Heart left ventricle (tissue), 16 donors: ENCODE measurements at regions not wholly inside any gene's neighbourhood (a gene's known extent, or its start where the extent isn't known, plus 50 kb on each side); places are given as distances from the start of the nearest gene placed in this dataset.

Source experiments
- ATAC-seq, 4 donors: fragments of 200-7000 bp; cut with Tn5 transposase; one replicate each; pipeline ENCODE4 v1.9.1; 2020 to 2022; ENCODE audit warnings: moderate library complexity in 4 of 4, mild to moderate bottlenecking in 3 of 4, moderate number of reproducible peaks in 1 of 4
- DNase-seq, 5 donors: peaks; one replicate each; pipeline ENCODE4 v3.0.0-alpha.2; 2020
- H3K27ac ChIP-seq, 12 donors: fragments of 200-600 bp; sonication (generic) in 4 of 12; one replicate each; pipeline versions ENCODE4 v1.5.0 to v1.8.0; 2016 to 2022; ENCODE audit warnings: mild to moderate bottlenecking in 2 of 12
- H3K27me3 ChIP-seq, 9 donors: fragments of 200-600 bp; sonication (generic) in 2 of 9; one replicate each; pipeline versions ENCODE4 v1.5.1 to v1.8.0; 2016 to 2022; ENCODE audit warnings: mild to moderate bottlenecking in 3 of 9
- H3K36me3 ChIP-seq, 9 donors: fragments of 200-600 bp; sonication (generic) in 2 of 9; one replicate each; pipeline versions ENCODE4 v1.5.0 to v1.8.0; 2018 to 2022; ENCODE audit warnings: mild to moderate bottlenecking in 2 of 9
- H3K4me1 ChIP-seq, 12 donors: fragments of 200-600 bp; sonication (generic) in 4 of 12; one replicate each; pipeline versions ENCODE4 v1.5.0 to v1.8.0; 2016 to 2022; ENCODE audit warnings: mild to moderate bottlenecking in 3 of 12
- H3K4me3 ChIP-seq, 12 donors: fragments of 200-600 bp; sonication (generic) in 4 of 12; one replicate each; pipeline versions ENCODE4 v1.5.0 to v1.8.0; 2017 to 2022; ENCODE audit warnings: mild to moderate bottlenecking in 9 of 12, moderate library complexity in 4 of 12
- H3K9me3 ChIP-seq, 12 donors: fragments of 200-600 bp; sonication (generic) in 4 of 12; one replicate each; pipeline versions ENCODE4 v1.5.0 to v1.8.0; 2016 to 2022; ENCODE audit warnings: mild to moderate bottlenecking in 1 of 12
- POLR2A ChIP-seq, 2 donors: fragments of 450-650 bp; IDR thresholded peaks; one replicate each; pipeline ENCODE4 v1.6.1; 2017; ENCODE audit warnings: antibody characterized with exemption in 2 of 2, mild to moderate bottlenecking in 2 of 2, moderate library complexity in 2 of 2
- WGBS, 4 donors: extraction: QIAGEN DNeasy Blood & Tissue Kit in 2 of 4; methylation state at CpG; one replicate each; pipeline versions ENCODE4 v1.1.5 to v1.1.7; 2013 to 2018; 5-methylcytosine and 5-hydroxymethylcytosine counted together
- intact Hi-C, 10 donors: fragments of 100-400 bp; cut with DNase I; formaldehyde crosslinking; loops; one replicate each; pipeline versions ENCODE4 v1.11.1 to v1.14.2; 2022
- TF ChIP-seq, protein P1 (sequence below), 12 donors: fragments of 200-600 bp; sonication (generic) in 4 of 12; IDR thresholded peaks; one replicate each; pipeline versions ENCODE4 v1.5.0 to v1.8.0; 2018 to 2022; ENCODE audit warnings: antibody characterized with exemption in 12 of 12, mild to moderate bottlenecking in 5 of 12
- donor health status: ischemic (EF 13 %, LVEDD 7.1; RV severe dilation, severe dysfunction).
- donor health status: healthy with polysubstance abuse.
- donor health status: DM: no; HTN: yes; CAD: no.
- donor health status: DM: no; HTN: no; CAD: no.
- donor health status: ischemic (EF 25% LVEDD 6.9; RV normal size, moderate dysfunction).
- donor health status: ischemic (EF 25% LVEDD 5.7; RV mildly dilated, moderate dysfunction).
- donor health status: healthy.
- donor health status: DM: yes; HTN: yes; CAD: no.
- donor health status: ischemic (EF 35%, LVEDD 5.7; RV mildly dilated, moderate dysfunction).
- donor health status: nonischemic (EF 11% LVEDD 7.7; RV severe dilation, severe dysfunction).
- donor health status: DM: yes; HTN: yes; CAD: no.
- donor health status: PGD.
- donor health status: ischemic (EF 29% LVEDD 5.4; RV normal size, mild dysfunction).
- donor health status: nonischemic (EF 23%, LVEDD 6.1; RV moderate dilation, normal function).

DNA sequence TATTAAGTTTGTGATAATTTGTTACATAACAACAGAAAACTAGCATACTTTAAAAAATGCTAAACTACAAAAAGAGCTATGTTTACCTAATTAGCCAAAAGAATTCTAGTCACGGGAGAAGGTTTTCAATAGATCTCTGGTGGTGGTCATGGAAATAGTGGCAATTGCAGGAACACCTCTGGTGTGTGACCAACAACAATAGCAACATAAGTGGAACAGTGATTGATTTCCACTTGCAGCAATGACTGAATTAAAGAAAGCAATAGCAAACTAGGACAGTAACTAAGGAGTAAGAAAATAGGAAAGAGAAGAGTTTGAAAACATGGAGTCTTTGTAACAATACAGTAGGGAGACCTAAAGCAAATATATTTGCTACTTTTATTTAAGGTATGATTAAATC lies 171.3 kb upstream of the ADGRL4 start:
- DNase-seq (no peak), ATAC-seq (no peak)
- no peaks in the 10 kb centered on the region for H3K4me1 ChIP-seq
- H3K9me3 ChIP-seq, result peaks cover 0 to 9% (median 0%) of the 10 kb centered on the region in 12 donors
- TF ChIP-seq, protein P1, sequence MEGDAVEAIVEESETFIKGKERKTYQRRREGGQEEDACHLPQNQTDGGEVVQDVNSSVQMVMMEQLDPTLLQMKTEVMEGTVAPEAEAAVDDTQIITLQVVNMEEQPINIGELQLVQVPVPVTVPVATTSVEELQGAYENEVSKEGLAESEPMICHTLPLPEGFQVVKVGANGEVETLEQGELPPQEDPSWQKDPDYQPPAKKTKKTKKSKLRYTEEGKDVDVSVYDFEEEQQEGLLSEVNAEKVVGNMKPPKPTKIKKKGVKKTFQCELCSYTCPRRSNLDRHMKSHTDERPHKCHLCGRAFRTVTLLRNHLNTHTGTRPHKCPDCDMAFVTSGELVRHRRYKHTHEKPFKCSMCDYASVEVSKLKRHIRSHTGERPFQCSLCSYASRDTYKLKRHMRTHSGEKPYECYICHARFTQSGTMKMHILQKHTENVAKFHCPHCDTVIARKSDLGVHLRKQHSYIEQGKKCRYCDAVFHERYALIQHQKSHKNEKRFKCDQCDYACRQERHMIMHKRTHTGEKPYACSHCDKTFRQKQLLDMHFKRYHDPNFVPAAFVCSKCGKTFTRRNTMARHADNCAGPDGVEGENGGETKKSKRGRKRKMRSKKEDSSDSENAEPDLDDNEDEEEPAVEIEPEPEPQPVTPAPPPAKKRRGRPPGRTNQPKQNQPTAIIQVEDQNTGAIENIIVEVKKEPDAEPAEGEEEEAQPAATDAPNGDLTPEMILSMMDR (IDR thresholded peaks at IDR 0.05), result no peak
- TF ChIP-seq POLR2A (IDR thresholded peaks at IDR 0.05), result no peak
- H3K4me3 ChIP-seq, result no peak overlapping the region
- H3K27ac ChIP-seq, result no peak overlapping the region
- WGBS, 4 donors, result 84 to 93% (median 86%) methylated on average over 1 of the region's 1 CpG
- no peaks in the 10 kb centered on the region for H3K27me3 ChIP-seq
- intact Hi-C loops, result no loop called here
- H3K36me3 ChIP-seq, result no peaks in the 10 kb centered on the region

DNA sequence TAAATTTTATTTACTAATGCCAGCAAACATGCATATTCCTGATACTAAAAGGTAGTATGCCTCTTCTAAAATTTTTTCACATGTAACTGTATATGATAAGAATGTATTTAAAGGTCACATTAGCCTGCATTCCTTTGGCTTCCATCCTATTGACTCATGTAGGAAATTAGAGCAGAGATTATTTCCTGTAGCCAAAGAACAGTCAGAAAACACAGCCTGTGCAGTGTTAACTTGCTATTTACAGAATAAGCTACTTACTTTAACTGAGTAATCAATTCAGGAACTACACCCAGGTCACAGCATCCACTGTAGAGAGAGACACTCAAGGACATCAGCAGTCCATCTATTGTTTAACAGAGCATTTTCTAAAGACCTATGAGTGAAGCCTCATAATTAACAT lies 154.5 kb upstream of the ADGRL4 start:
- Histone ChIP-seq H3K27ac (no peak overlapping the region), H3K9me3 (peaks cover 0 to 11% (median 0%) of the 10 kb centered on the region in 12 donors), H3K36me3 (no peaks in the 10 kb centered on the region), H3K4me1 (peaks cover 0 to 2% (median 0%) of the 10 kb centered on the region in 12 donors), H3K27me3 (no peaks in the 10 kb centered on the region), H3K4me3 (no peak overlapping the region)
- ATAC-seq (peak in 1 of 4 donors; percentile 41), DNase-seq (no peak)
- intact Hi-C loops, result no loop called here
- TF ChIP-seq, protein P1 (IDR thresholded peaks at IDR 0.05), result no peak
- no peak for TF ChIP-seq POLR2A (IDR thresholded peaks at IDR 0.05)

DNA sequence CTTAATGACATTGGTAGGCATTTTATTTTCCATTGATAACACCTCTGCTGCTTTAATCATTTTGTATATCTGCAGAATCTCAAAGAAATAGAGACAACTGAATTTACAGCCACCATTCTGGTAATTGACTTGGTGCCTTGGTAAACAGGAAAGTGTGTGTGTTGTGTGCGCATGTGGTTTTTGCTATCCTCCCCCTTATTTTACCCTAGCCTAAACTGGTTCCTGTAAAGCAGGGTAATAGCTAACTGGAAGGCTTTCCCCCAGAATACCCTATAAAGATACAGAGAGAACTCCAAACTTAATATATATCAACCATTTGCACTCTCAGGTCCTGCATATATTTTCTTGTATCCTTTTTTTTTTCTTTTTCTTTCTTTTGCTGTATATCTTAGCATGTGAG lies 149.5 kb upstream of the ADGRL4 start:
- peaks cover 0 to 11% (median 0%) of the 10 kb centered on the region in 12 donors for H3K9me3 ChIP-seq
- no peak for ATAC-seq
- no peak overlapping the region for H3K27ac ChIP-seq
- intact Hi-C loops, result no loop called here
- TF ChIP-seq POLR2A (IDR thresholded peaks at IDR 0.05), result no peak
- TF ChIP-seq, protein P1 (IDR thresholded peaks at IDR 0.05), result no peak
- WGBS, 4 donors, result 81 to 93% (median 82%) methylated on average over 1 of the region's 1 CpG
- DNase-seq, result no peak
- no peaks in the 10 kb centered on the region for H3K4me1 ChIP-seq
- H3K36me3 ChIP-seq, result no peaks in the 10 kb centered on the region
- no peak overlapping the region for H3K4me3 ChIP-seq
- no peaks in the 10 kb centered on the region for H3K27me3 ChIP-seq

DNA sequence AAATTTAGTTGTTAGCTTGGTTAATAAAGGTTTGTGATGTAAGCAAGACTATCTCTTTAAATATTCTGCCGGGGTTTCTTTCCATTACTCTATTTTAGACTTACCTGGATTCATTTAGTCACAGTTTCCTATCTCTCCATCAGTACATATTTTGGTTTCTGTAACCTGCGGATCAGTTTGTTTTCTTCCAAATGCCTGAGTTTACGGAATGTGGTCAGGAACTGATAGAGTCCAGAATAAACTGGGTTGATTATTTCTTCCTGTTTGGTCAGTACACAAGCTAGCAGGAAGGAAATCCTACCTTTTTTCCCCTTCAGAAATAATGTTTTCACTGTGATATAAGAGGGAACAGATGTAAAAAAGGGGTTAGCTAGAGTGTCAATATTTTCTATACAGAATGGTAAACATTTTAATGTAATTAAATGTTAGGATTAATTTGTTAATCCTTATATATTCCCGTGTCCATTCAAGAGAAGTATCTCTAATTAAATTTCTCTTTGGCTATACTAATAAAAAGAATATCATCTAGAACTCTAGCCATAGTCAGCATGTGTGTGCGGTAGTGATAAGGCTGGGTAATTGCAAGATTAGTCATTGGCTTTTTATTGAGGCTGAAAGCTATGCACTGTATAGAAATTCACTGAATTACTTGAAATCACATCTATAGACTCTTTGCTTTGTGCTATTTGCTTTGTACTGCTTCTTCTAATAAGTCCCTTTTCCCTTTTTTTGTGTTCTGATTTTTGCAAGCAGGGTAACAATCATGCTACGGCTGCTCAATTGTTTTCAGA lies 144.7 kb upstream of the ADGRL4 start:
- H3K27ac ChIP-seq, result no peak overlapping the region
- no peaks in the 10 kb centered on the region for H3K27me3 ChIP-seq
- no peak for DNase-seq
- 55 to 73% (median 67%) methylated on average over 6 of the region's 6 CpGs for WGBS, 4 donors
- H3K4me3 ChIP-seq, result no peak overlapping the region
- no peaks in the 10 kb centered on the region for H3K9me3 ChIP-seq
- intact Hi-C loops, result no loop called here
- ATAC-seq, result no peak
- TF ChIP-seq, protein P1 (IDR thresholded peaks at IDR 0.05), result no peak
- TF ChIP-seq POLR2A (IDR thresholded peaks at IDR 0.05), result no peak
- no peaks in the 10 kb centered on the region for H3K36me3 ChIP-seq
- no peaks in the 10 kb centered on the region for H3K4me1 ChIP-seq
